ENCODE measurements at regions not wholly inside any gene's neighbourhood (a gene's known extent, or its start where the extent isn't known, plus 50 kb on each side); places are given as distances from the start of the nearest gene placed in this dataset.

GRCh38 chr1:56194701-56195300, 384.6 kb downstream of the PLPP3 start:
- peaks cover 0 to 3% of the 10 kb centered on the region in 2 donors for H3K9me3 Mint-ChIP-seq
- no peak overlapping the region for H3K4me3 Mint-ChIP-seq
- H3K27me3 Mint-ChIP-seq: no peaks in the 10 kb centered on the region
- ATAC-seq (replicated peaks) (no peak), DNase-seq (no peak)
- H3K36me3 Mint-ChIP-seq (ENCODE audit: insufficient read depth): no peaks in the 10 kb centered on the region
- no peaks in the 10 kb centered on the region for H3K4me1 Mint-ChIP-seq (ENCODE audit: low read depth in 2 of 2)
- no peak overlapping the region for H3K27ac Mint-ChIP-seq

GRCh38 chr1:56193656-56194055, 385.7 kb downstream of the PLPP3 start:
- no peaks in the 10 kb centered on the region for H3K4me1 Mint-ChIP-seq (ENCODE audit: low read depth in 2 of 2)
- H3K27ac Mint-ChIP-seq: no peak overlapping the region
- ATAC-seq (replicated peaks): no peak

GRCh38 chr1:56191369-56191768, 388.0 kb downstream of the PLPP3 start:
- ATAC-seq (replicated peaks) (no peak), DNase-seq (no peak)
- Mint-ChIP-seq H3K9me3 (peaks cover 0 to 5% of the 10 kb centered on the region in 2 donors), H3K4me3 (no peak overlapping the region), H3K27ac (no peak overlapping the region), H3K4me1 (ENCODE audit: low read depth in 2 of 2) (no peaks in the 10 kb centered on the region), H3K36me3 (ENCODE audit: insufficient read depth) (peaks cover 3% of the 10 kb centered on the region), H3K27me3 (no peaks in the 10 kb centered on the region)

More at GRCh38 chr1:56193656-56194055, 385.7 kb downstream of the PLPP3 start:
- H3K9me3 Mint-ChIP-seq: peaks cover 0 to 5% of the 10 kb centered on the region in 2 donors
- no peak overlapping the region for H3K4me3 Mint-ChIP-seq
- H3K36me3 Mint-ChIP-seq (ENCODE audit: insufficient read depth): no peaks in the 10 kb centered on the region
- DNase-seq: no peak
- no peaks in the 10 kb centered on the region for H3K27me3 Mint-ChIP-seq

GRCh38 chr1:56190806-56191365, 388.5 kb downstream of the PLPP3 start:
- DNase-seq: no peak
- no peaks in the 10 kb centered on the region for H3K27me3 Mint-ChIP-seq
- H3K9me3 Mint-ChIP-seq: peaks cover 0 to 5% of the 10 kb centered on the region in 2 donors
- no peak overlapping the region for H3K4me3 Mint-ChIP-seq
- ATAC-seq (replicated peaks): no peak
- H3K27ac Mint-ChIP-seq: no peak overlapping the region
- peaks cover 3% of the 10 kb centered on the region for H3K36me3 Mint-ChIP-seq (ENCODE audit: insufficient read depth)
- no peaks in the 10 kb centered on the region for H3K4me1 Mint-ChIP-seq (ENCODE audit: low read depth in 2 of 2)

GRCh38 chr1:56189946-56190805, 389.2 kb downstream of the PLPP3 start:
- ATAC-seq (replicated peaks): no peak
- no peaks in the 10 kb centered on the region for H3K27me3 Mint-ChIP-seq
- no peaks in the 10 kb centered on the region for H3K4me1 Mint-ChIP-seq (ENCODE audit: low read depth in 2 of 2)
- peaks cover 3% of the 10 kb centered on the region for H3K36me3 Mint-ChIP-seq (ENCODE audit: insufficient read depth)
- H3K27ac Mint-ChIP-seq: no peak overlapping the region
- DNase-seq: no peak
- H3K9me3 Mint-ChIP-seq: peaks cover 0 to 5% of the 10 kb centered on the region in 2 donors
- no peak overlapping the region for H3K4me3 Mint-ChIP-seq

- peaks cover 0 to 5% of the 10 kb centered on the region in 2 donors for H3K9me3 Mint-ChIP-seq
- H3K36me3 Mint-ChIP-seq (ENCODE audit: insufficient read depth): peaks cover 3% of the 10 kb centered on the region
- no peaks in the 10 kb centered on the region for H3K27me3 Mint-ChIP-seq
- ATAC-seq (replicated peaks) (no peak), DNase-seq (no peak)
- H3K4me1 Mint-ChIP-seq (ENCODE audit: low read depth in 2 of 2): no peaks in the 10 kb centered on the region
- H3K4me3 Mint-ChIP-seq: no peak overlapping the region
- H3K27ac Mint-ChIP-seq: no peak overlapping the region
Measured at GRCh38 chr1:56189454-56189853, 389.9 kb downstream of the PLPP3 start.

- Mint-ChIP-seq H3K4me1 (ENCODE audit: low read depth in 2 of 2) (no peaks in the 10 kb centered on the region), H3K27ac (no peak overlapping the region), H3K4me3 (no peak overlapping the region), H3K36me3 (ENCODE audit: insufficient read depth) (peaks cover 3% of the 10 kb centered on the region), H3K9me3 (peaks cover 0 to 5% of the 10 kb centered on the region in 2 donors), H3K27me3 (no peaks in the 10 kb centered on the region)
- ATAC-seq (replicated peaks) (no peak), DNase-seq (no peak)
Measured at GRCh38 chr1:56188855-56189254, 390.5 kb downstream of the PLPP3 start.

GRCh38 chr1:56188221-56188620, 391.1 kb downstream of the PLPP3 start:
- H3K36me3 Mint-ChIP-seq (ENCODE audit: insufficient read depth): peaks cover 3% of the 10 kb centered on the region
- no peak for ATAC-seq (replicated peaks)

GRCh38 chr1:56187405-56187804, 392.0 kb downstream of the PLPP3 start:
- no peaks in the 10 kb centered on the region for H3K27me3 Mint-ChIP-seq
- no peak overlapping the region for H3K4me3 Mint-ChIP-seq
- H3K4me1 Mint-ChIP-seq (ENCODE audit: low read depth in 2 of 2): no peaks in the 10 kb centered on the region
- H3K9me3 Mint-ChIP-seq: peaks cover 0 to 5% of the 10 kb centered on the region in 2 donors
- ATAC-seq (replicated peaks) (no peak), DNase-seq (no peak)
- peaks cover 3% of the 10 kb centered on the region for H3K36me3 Mint-ChIP-seq (ENCODE audit: insufficient read depth)
- no peak overlapping the region for H3K27ac Mint-ChIP-seq

More at GRCh38 chr1:56188221-56188620, 391.1 kb downstream of the PLPP3 start:
- Mint-ChIP-seq H3K27me3 (no peaks in the 10 kb centered on the region), H3K27ac (no peak overlapping the region), H3K9me3 (peaks cover 0 to 5% of the 10 kb centered on the region in 2 donors), H3K4me1 (ENCODE audit: low read depth in 2 of 2) (no peaks in the 10 kb centered on the region), H3K4me3 (no peak overlapping the region)
- DNase-seq: no peak

- H3K27me3 Mint-ChIP-seq: no peaks in the 10 kb centered on the region
- no peaks in the 10 kb centered on the region for H3K4me1 Mint-ChIP-seq (ENCODE audit: low read depth in 2 of 2)
- H3K27ac Mint-ChIP-seq: no peak overlapping the region
- H3K4me3 Mint-ChIP-seq: no peak overlapping the region
- no peak for DNase-seq
- H3K36me3 Mint-ChIP-seq (ENCODE audit: insufficient read depth): peaks cover 3% of the 10 kb centered on the region
- ATAC-seq (replicated peaks): no peak
- peaks cover 0 to 2% of the 10 kb centered on the region in 2 donors for H3K9me3 Mint-ChIP-seq
Measured at GRCh38 chr1:56185493-56185892, 393.9 kb downstream of the PLPP3 start.

- Mint-ChIP-seq H3K27ac (no peak overlapping the region), H3K4me1 (ENCODE audit: low read depth in 2 of 2) (no peaks in the 10 kb centered on the region), H3K27me3 (no peaks in the 10 kb centered on the region), H3K36me3 (ENCODE audit: insufficient read depth) (peaks cover 3% of the 10 kb centered on the region), H3K4me3 (no peak overlapping the region), H3K9me3 (no peaks in the 10 kb centered on the region)
- DNase-seq (no peak), ATAC-seq (replicated peaks) (no peak)
Measured at GRCh38 chr1:56183151-56183550, 396.2 kb downstream of the PLPP3 start.

GRCh38 chr1:56180520-56181190, 398.7 kb downstream of the PLPP3 start:
- no peaks in the 10 kb centered on the region for H3K4me1 Mint-ChIP-seq (ENCODE audit: low read depth in 2 of 2)
- no peaks in the 10 kb centered on the region for H3K36me3 Mint-ChIP-seq (ENCODE audit: insufficient read depth)
- no peak overlapping the region for H3K27ac Mint-ChIP-seq
- DNase-seq (no peak), ATAC-seq (replicated peaks) (no peak)
- H3K27me3 Mint-ChIP-seq: no peaks in the 10 kb centered on the region
- no peaks in the 10 kb centered on the region for H3K9me3 Mint-ChIP-seq
- no peak overlapping the region for H3K4me3 Mint-ChIP-seq

GRCh38 chr1:56179543-56179942, 399.8 kb downstream of the PLPP3 start:
- DNase-seq (no peak), ATAC-seq (replicated peaks) (no peak)
- H3K4me3 Mint-ChIP-seq: no peak overlapping the region
- no peak overlapping the region for H3K27ac Mint-ChIP-seq
- peaks cover 0 to 2% of the 10 kb centered on the region in 2 donors for H3K9me3 Mint-ChIP-seq
- H3K27me3 Mint-ChIP-seq: no peaks in the 10 kb centered on the region
- H3K36me3 Mint-ChIP-seq (ENCODE audit: insufficient read depth): no peaks in the 10 kb centered on the region
- no peaks in the 10 kb centered on the region for H3K4me1 Mint-ChIP-seq (ENCODE audit: low read depth in 2 of 2)

Data from effector memory CD8-positive, alpha-beta T cell (primary cell).